ENCODE measurements at regions not wholly inside any gene's neighbourhood (a gene's known extent, or its start where the extent isn't known, plus 50 kb on each side); places are given as distances from the start of the nearest gene placed in this dataset.
A peak's percentile ranks its signal among the peaks of the same experiment; 100 is the strongest.

DNA sequence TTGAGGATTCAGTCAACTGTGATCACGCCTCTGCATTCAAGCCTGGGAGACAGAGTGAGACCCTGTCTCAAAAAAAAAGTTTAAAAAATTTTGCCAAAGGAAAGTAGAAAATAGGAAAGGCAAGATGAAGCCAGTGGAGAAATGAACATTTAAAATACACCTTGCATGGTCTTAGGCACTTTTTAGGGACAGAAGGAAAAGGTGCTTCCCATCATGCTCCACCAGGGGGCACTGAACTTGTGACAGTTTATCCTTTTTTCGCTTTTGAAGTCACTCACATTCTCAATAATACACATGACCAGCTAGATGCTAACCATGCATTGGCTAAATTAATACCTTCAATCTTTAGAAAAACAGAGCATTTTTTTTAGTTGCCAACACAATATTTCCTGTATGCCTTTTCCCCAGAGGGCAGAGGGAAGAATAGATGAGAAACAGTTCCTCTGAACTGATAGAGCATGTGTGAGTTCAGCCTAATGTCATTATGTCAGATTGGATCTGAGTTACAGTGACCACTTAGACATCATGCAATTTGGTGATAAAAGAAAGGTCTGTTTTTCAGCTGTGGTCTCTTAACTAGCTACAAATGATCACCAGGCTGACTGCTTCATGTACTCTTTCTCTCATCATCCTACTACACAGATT lies 221.8 kb upstream of the SSTR1 start:
- DNase-seq (ENCODE audit: low spot score): peak; percentile 4
- TF ChIP-seq, protein P1, sequence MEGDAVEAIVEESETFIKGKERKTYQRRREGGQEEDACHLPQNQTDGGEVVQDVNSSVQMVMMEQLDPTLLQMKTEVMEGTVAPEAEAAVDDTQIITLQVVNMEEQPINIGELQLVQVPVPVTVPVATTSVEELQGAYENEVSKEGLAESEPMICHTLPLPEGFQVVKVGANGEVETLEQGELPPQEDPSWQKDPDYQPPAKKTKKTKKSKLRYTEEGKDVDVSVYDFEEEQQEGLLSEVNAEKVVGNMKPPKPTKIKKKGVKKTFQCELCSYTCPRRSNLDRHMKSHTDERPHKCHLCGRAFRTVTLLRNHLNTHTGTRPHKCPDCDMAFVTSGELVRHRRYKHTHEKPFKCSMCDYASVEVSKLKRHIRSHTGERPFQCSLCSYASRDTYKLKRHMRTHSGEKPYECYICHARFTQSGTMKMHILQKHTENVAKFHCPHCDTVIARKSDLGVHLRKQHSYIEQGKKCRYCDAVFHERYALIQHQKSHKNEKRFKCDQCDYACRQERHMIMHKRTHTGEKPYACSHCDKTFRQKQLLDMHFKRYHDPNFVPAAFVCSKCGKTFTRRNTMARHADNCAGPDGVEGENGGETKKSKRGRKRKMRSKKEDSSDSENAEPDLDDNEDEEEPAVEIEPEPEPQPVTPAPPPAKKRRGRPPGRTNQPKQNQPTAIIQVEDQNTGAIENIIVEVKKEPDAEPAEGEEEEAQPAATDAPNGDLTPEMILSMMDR (IDR thresholded peaks at IDR 0.05; ENCODE audit: extremely low read depth, missing control alignments): peak; percentile 29

- DNase-seq (ENCODE audit: low spot score): no peak
- TF ChIP-seq, protein P1 (IDR thresholded peaks at IDR 0.05; ENCODE audit: extremely low read depth, missing control alignments): no peak
Measured at GRCh38 chr14:37988472-37988871, 219.2 kb upstream of the SSTR1 start.

DNA sequence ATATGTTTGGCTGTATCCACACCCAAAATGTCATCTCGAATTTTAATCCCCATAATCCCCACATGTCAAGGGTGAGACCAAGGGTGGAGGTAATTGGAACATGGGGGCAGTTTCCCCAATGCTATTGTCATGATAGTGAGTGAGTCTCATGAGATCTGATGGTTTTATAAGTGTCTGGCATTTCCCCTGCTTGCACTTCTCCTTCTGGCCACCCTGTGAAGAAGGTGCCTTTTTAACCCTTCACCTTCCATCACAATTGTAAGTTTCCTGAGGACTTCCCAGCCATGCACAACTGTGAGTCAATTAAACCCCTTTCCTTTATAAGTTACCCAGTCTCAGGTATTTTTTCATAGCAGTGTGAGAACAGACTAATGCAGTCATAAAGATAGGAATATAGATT lies 216.7 kb upstream of the SSTR1 start:
- TF ChIP-seq, protein P1 (IDR thresholded peaks at IDR 0.05; ENCODE audit: extremely low read depth, missing control alignments): no peak

GRCh38 chr14:37992499-37992898 lies 215.2 kb upstream of the SSTR1 start:
- TF ChIP-seq, protein P1 (IDR thresholded peaks at IDR 0.05; ENCODE audit: extremely low read depth, missing control alignments): no peak
- DNase-seq (ENCODE audit: low spot score): no peak

More for the DNA sequence above, 216.7 kb upstream of the SSTR1 start:
- DNase-seq (ENCODE audit: low spot score): no peak

DNA sequence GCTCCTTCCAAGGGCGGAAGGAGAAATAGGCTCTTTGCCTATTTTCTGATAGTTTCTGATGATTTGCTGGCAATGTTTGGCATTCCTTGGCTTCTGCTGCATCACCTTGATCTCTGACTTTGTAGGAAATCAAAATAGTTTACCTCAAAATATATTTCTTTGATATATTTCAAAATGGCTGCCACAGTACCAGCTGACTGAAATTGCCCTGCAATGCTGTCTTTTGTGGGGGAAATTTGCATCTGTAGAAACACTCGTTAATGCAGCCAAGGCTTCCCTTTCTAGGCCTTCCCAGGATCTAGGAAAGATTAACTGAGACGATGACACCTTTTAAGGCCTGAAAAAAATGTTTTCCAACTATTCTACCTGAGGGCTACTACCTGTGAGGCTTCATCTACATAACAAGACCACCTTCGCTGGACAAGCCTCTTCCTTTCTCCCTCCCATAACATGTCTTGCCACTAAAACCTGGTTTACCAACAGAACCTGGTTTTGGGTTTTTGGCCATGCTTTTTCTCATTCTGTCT lies 212.8 kb upstream of the SSTR1 start:
- TF ChIP-seq, protein P1 (IDR thresholded peaks at IDR 0.05; ENCODE audit: extremely low read depth, missing control alignments): no peak
- DNase-seq (ENCODE audit: low spot score): no peak

DNA sequence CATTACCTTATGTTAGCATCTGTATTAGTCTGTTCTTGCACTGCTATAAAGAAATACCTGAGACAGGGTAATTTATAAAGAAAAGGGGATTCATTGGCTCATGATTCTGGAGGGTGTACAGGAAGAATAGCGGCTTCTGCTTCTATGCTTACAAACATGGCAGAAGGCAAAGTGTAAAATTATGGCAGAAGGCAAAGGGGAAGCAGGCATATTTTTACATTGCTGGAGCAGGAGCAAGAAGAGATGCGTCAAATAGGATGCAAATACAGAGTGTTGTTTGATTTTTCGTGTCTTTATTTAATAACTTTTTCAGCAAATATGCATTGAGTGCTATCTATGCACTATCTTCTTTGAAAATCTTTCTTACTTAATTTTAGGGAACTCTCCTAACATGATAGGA lies 210.7 kb upstream of the SSTR1 start:
- TF ChIP-seq, protein P1 (IDR thresholded peaks at IDR 0.05; ENCODE audit: extremely low read depth, missing control alignments): no peak
- no peak for DNase-seq (ENCODE audit: low spot score)

DNA sequence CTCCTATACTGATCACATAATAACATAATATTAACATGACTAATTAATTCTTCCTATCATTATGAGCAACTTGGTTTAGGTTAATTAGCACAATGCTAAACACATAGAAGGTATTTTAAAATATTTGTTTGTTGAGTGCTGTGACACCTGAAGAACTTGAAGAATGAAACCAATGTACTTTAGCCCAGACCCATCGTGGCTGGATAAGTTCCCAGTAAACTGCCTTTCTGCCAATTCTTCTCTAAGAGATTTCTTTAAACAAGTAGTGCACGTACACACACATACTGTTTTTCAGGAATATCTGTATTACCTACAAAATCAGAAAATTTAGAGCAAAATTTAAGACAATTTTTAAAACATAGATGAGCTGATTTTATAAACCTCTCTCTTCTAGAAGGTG lies 207.4 kb upstream of the SSTR1 start:
- TF ChIP-seq, protein P1 (IDR thresholded peaks at IDR 0.05; ENCODE audit: extremely low read depth, missing control alignments): no peak
- no peak for DNase-seq (ENCODE audit: low spot score)

Measured in GM20000 (cell line).